ENCODE measurements at regions not wholly inside any gene's neighbourhood (a gene's known extent, or its start where the extent isn't known, plus 50 kb on each side); places are given as distances from the start of the nearest gene placed in this dataset.

DNA sequence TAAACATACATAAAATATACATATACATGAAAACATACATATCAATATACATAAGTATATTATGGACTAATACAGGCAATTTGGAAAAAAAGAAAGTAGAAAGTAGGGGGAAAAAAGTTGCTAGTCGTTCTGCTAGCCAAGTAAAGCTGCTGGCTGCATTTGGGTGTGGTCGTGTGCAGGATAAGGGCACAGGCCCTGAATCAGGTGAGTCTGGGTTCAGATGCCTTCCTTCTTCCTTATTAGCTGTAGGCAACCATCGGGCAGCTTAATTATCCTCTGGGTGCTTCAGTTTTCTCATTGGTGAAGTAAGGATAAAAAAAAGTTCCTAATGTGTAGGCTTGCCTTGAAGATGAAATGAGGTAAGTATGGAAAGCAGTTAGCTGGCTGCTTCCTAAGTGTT is 59.2 kb upstream of the SPRY4 start:
- Mint-ChIP-seq H3K27me3 (no peaks in the 10 kb centered on the region), H3K9me3 (no peaks in the 10 kb centered on the region), H3K4me1 (no peaks in the 10 kb centered on the region), H3K27ac (no peak overlapping the region), H3K4me3 (no peak overlapping the region), H3K36me3 (peaks cover 2% of the 10 kb centered on the region)
- no peak for DNase-seq

DNA sequence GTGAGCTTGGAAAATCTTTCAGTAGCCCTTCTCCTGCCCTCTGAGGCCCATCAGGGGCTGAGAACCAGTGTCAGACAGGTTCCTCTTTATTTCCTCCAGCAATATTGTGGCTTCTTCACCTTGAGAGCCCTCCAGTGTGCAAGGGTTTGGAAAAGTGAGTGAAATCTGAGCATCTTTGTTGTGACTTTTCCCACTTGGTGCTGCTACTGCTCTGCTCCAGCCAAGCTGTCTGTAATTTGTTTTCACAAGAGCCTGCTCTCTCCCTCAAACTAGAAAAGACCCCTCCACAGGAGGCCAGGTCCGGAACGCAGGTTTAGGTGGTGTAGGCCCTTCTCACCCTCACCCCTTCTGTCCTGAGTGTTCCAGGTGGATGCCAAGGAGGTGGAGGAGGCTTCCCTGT is 57.4 kb upstream of the SPRY4 start:
- H3K27me3 Mint-ChIP-seq = no peaks in the 10 kb centered on the region
- H3K4me1 Mint-ChIP-seq = no peaks in the 10 kb centered on the region
- DNase-seq = no peak
- H3K4me3 Mint-ChIP-seq = no peak overlapping the region
- no peak overlapping the region for H3K27ac Mint-ChIP-seq
- H3K9me3 Mint-ChIP-seq = no peaks in the 10 kb centered on the region
- no peaks in the 10 kb centered on the region for H3K36me3 Mint-ChIP-seq

DNA sequence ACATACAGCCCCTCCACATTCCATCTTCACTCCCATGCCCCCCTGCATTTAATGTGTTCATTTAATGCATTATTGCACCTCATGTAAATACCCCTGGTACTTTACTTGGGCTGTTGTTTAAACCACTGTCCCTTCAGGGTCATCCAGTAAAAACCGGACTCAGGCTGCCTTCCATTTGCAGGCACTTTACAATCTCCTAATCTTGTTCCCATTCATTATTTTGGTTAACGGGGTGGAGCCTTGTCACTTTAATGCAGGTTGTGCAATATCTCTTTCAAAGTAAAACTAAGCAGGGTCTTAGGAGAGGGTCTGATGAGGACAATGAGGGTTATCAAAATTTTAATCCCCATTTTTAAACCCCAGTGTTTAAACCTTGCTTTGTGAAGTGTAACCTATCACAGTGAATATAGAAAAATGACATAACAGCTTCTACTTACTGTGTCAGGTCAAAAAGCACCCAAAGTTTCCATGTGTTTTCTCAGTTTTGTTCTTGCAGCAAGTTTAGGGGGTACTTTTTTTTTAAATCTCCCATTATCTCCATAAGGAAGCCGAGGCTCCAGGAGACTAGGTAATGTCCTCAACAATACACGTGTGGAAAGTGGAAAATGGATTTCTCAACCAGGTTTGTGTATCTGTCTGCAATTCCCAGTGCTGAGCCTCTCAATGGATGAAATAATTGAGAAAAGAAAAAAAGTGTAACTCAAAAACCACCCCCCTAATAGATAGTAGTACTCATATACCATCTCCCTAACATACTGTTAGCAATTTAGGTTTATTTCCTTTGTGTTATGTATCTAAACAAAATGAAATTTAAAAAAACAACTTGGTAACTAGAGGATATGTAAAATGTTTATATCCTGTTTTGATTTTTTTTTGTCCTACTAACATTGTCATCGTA is 54.2 kb upstream of the SPRY4 start:
- no peaks in the 10 kb centered on the region for H3K9me3 Mint-ChIP-seq
- H3K27ac Mint-ChIP-seq = no peak overlapping the region
- H3K4me1 Mint-ChIP-seq = no peaks in the 10 kb centered on the region
- no peak overlapping the region for H3K4me3 Mint-ChIP-seq
- H3K27me3 Mint-ChIP-seq = no peaks in the 10 kb centered on the region
- DNase-seq = no peak
- H3K36me3 Mint-ChIP-seq = no peaks in the 10 kb centered on the region

DNA sequence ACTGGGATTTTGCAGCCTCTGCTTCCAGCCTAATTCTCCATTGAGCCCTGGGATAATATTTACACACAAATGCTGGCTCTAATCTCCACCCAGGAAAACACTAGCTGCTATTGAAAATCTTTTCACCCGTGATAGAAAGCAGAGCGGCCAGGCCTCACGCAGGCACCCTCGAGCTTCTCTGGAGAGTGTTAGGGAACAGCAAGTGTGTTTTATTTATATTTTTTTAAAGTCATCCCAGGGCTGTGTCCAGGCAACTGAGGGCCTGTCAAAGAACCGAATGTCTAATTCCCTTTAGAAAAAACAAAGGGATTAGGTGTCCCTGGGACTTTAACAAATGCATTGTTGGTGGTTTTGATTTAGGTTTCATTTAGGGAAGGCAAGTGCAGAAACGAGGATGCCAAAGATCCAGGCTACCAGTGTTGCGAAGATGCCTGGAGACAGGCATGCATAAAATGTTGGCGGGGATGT is 51.2 kb upstream of the SPRY4 start:
- Mint-ChIP-seq H3K36me3 (no peaks in the 10 kb centered on the region), H3K27ac (no peak overlapping the region), H3K27me3 (no peaks in the 10 kb centered on the region), H3K9me3 (no peaks in the 10 kb centered on the region), H3K4me1 (no peaks in the 10 kb centered on the region), H3K4me3 (no peak overlapping the region)
- no peak for DNase-seq

Measured in activated naive CD8-positive, alpha-beta T cell treated with anti-CD3 and anti-CD28 coated beads for 36 hours (primary cell).